ENCODE measurements at regions not wholly inside any gene's neighbourhood (a gene's known extent, or its start where the extent isn't known, plus 50 kb on each side); places are given as distances from the start of the nearest gene placed in this dataset.

DNA sequence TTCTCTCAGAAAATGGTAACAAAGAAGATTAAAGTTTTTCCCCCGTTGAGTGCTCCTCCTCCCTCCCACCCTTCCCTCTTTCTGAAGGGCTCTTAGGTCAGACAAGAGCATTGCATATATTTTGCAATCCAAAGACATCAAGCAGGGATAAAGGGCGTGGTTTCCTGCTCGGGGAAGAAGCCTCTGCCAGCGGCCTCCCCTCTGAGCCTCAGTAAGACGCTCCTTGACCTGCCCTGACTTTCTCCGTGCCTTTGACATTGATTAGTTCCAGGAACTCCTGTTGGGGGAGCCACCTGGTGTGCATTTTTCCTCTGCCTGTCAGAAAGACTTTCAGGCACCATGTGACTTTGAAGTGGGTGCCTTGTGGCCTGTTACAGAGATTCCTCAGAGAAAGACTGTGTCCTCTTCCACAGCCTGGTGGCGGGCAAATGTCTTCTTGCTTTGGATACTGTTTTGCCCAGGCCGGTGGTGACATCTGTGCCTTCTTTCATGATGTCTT, 87.2 kb upstream of the TBL1XR1 start:
- 0 out of 2 replicates have a peak overlapping the region, but pooled peaks have one; percentile 95 for H2BK20ac ChIP-seq (ENCODE audit: low read length)
- POLR2A ChIA-PET (ENCODE audit: partially characterized antibody) = no interaction called here
- no peak for TF ChIP-seq TAF1 (IDR thresholded peaks at IDR 0.05; ENCODE audit: low read depth, low read length)
- no peak for TF ChIP-seq JUND (IDR thresholded peaks at IDR 0.05; ENCODE audit: low read length)
- TF ChIP-seq SIN3A (conservative IDR thresholded peaks at IDR 0.05 in 1 of 2, IDR thresholded peaks at IDR 0.05 in 1 of 2; ENCODE audit: low read depth in 1 of 2, low read length in 2 of 2) = peak; percentile 78 to 83
- no peak for TF ChIP-seq SP2 (IDR thresholded peaks at IDR 0.05; ENCODE audit: low read length)

More for the DNA sequence above, 87.2 kb upstream of the TBL1XR1 start:
- H4K91ac ChIP-seq (replicated peaks; ENCODE audit: insufficient read length, low read length) = no peak overlapping the region
- no peak overlapping the region for H2BK120ac ChIP-seq (replicated peaks; ENCODE audit: low read depth, low read length)
- peak overlapping the region; percentile 30 to 43; a peak in 3 of 4 replicates for H3K4me2 ChIP-seq (ENCODE audit: insufficient read depth in 1 of 2, low read depth in 2 of 2, low read length in 2 of 2)
- FAIRE-seq (peak; percentile 71), DNase-seq (ENCODE audit: low read depth in 1 of 2, low spot score in 2 of 2) (peak; percentile 69 to 75)
- H3K23ac ChIP-seq (ENCODE audit: insufficient read length) = no peak overlapping the region
- no peak overlapping the region for H4K8ac ChIP-seq (ENCODE audit: extremely low read depth, insufficient read depth, low read length)
- 0 out of 7 replicates have a peak, but pooled peaks cover 0 to 2% (median 0%) of the 10 kb centered on the region in 4 experiments for H3K27me3 ChIP-seq (replicated peaks in 1 of 4; ENCODE audit: control insufficient read depth in 3 of 4, extremely low read depth in 1 of 4, insufficient read depth in 3 of 4, low read length in 3 of 4)
- CTCF ChIA-PET (ENCODE audit: partially characterized antibody) = no interaction called here
- no peak overlapping the region for H3K9ac ChIP-seq (replicated peaks in 1 of 4; ENCODE audit: extremely low read depth in 1 of 4, low read depth in 3 of 4, low read length in 3 of 4)
- H3K79me2 ChIP-seq (ENCODE audit: control insufficient read depth in 1 of 2, insufficient read depth in 2 of 2, low read length in 2 of 2) = no peaks in the 10 kb centered on the region
- no peak overlapping the region for H2BK12ac ChIP-seq (ENCODE audit: low read depth, low read length)
- no peak overlapping the region for H3K14ac ChIP-seq (ENCODE audit: insufficient read length)
- H3K4me3 ChIP-seq (ENCODE audit: extremely low read depth in 1 of 4, insufficient read depth in 2 of 4, low read depth in 3 of 4, low read length in 4 of 4) = no peak overlapping the region
- H2BK5ac ChIP-seq (ENCODE audit: low read depth, low read length) = peak overlapping the region; percentile 38; the same call in 1 of the 2 replicates
- no peak overlapping the region for H2BK15ac ChIP-seq (ENCODE audit: low read length)
- no peaks in the 10 kb centered on the region for H4K20me1 ChIP-seq (replicated peaks in 1 of 2; ENCODE audit: control insufficient read depth in 1 of 2, insufficient read depth in 2 of 2, low read length in 2 of 2)
- no peak overlapping the region for H3K56ac ChIP-seq (replicated peaks; ENCODE audit: insufficient read length, low read depth, low read length)
- H3K36me3 ChIP-seq (ENCODE audit: control insufficient read depth in 2 of 4, insufficient read depth in 4 of 4, low read length in 3 of 4) = no peaks in the 10 kb centered on the region
- H2AK5ac ChIP-seq (ENCODE audit: low read depth, low read length) = no peak overlapping the region
- H4K5ac ChIP-seq (ENCODE audit: insufficient read length, low read depth, low read length) = no peak overlapping the region
- WGBS, 2 experiments (ENCODE audit: extremely low coverage in 1 of 2, insufficient coverage in 1 of 2, insufficient read length in 1 of 2, insufficient replicate concordance in 2 of 2, low coverage in 1 of 2, low lambda C conversion rate in 2 of 2, missing lambda C conversion rate in 1 of 2) = 20% methylated on average over 8 of the region's 8 CpGs; no CpG with 5 or more reads in 1 of the 2 experiments
- H3K79me1 ChIP-seq (ENCODE audit: low read depth, low read length) = no peaks in the 10 kb centered on the region
- H3K18ac ChIP-seq (ENCODE audit: extremely low read depth, low read length) = 0 out of 2 replicates have a peak overlapping the region, but pooled peaks have one; percentile 48
- H3K4ac ChIP-seq (replicated peaks; ENCODE audit: insufficient read length, low read depth, low read length) = no peak overlapping the region
- H3K27ac ChIP-seq (ENCODE audit: low read depth, low read length) = no peak overlapping the region
- H3K4me1 ChIP-seq (replicated peaks in 1 of 4; ENCODE audit: control insufficient read depth in 3 of 4, insufficient read depth in 4 of 4, low read length in 3 of 4) = peaks cover 2 to 19% (median 10%) of the 10 kb centered on the region in 4 experiments; a peak in 5 of 7 replicates
- H3K23me2 ChIP-seq (ENCODE audit: low read depth, low read length) = no peaks in the 10 kb centered on the region; the same call in 1 of the 2 replicates
- H2AFZ ChIP-seq (ENCODE audit: low read length) = no peak overlapping the region
- no peaks in the 10 kb centered on the region for H3K9me3 ChIP-seq (ENCODE audit: insufficient read depth in 2 of 2, low read depth in 1 of 2, low read length in 1 of 2)
